Smooth muscle cell (in vitro differentiated cells): ENCODE measurements at regions not wholly inside any gene's neighbourhood (a gene's known extent, or its start where the extent isn't known, plus 50 kb on each side); places are given as distances from the start of the nearest gene placed in this dataset.

ENCODE experiments used
- DNase-seq: peaks from one replicate; lab custom pipeline; 2025; ENCODE audit not compliant: unreplicated experiment; lab: John Stamatoyannopoulos, UW
- H2AFZ ChIP-seq: fragments of 200-600 bp; sonication (generic); 2 replicates; pipeline ENCODE4 v1.6.0; 2016; ENCODE audit warnings: antibody characterized with exemption, low read depth, mild to moderate bottlenecking
- H3F3A ChIP-seq: fragments of 200-600 bp; sonication (generic); 2 replicates; pipeline ENCODE4 v1.6.0; 2017; ENCODE audit warnings: antibody characterized with exemption, low read depth
- H3K27ac ChIP-seq: fragments of 200-600 bp; sonication (generic); 2 replicates; pipeline ENCODE4 v1.5.1; 2016; ENCODE audit warnings: low read depth, mild to moderate bottlenecking
- H3K27me3 ChIP-seq: fragments of 200-600 bp; sonication (generic); 2 replicates; pipeline ENCODE4 v1.6.1; 2016; ENCODE audit warnings: low read depth, mild to moderate bottlenecking
- H3K36me3 ChIP-seq: fragments of 200-600 bp; sonication (generic); 2 replicates; pipeline ENCODE4 v1.5.1; 2016; ENCODE audit warnings: low read depth
- H3K4me1 ChIP-seq: fragments of 200-600 bp; sonication (generic); 2 replicates; pipeline ENCODE4 v1.5.1; 2016; ENCODE audit warnings: low read depth
- H3K4me2 ChIP-seq: fragments of 200-600 bp; sonication (generic); 2 replicates; pipeline ENCODE4 v1.6.0; 2016; ENCODE audit warnings: mild to moderate bottlenecking
- H3K4me3 ChIP-seq: fragments of 200-600 bp; sonication (generic); 2 replicates; pipeline ENCODE4 v1.5.1; 2016; ENCODE audit warnings: mild to moderate bottlenecking
- H3K79me2 ChIP-seq: fragments of 200-600 bp; sonication (generic); 2 replicates; pipeline ENCODE4 v1.6.0; 2016; ENCODE audit warnings: low read depth, mild to moderate bottlenecking
- H3K9ac ChIP-seq: fragments of 200-600 bp; sonication (generic); 2 replicates; pipeline ENCODE4 v1.6.0; 2016; ENCODE audit warnings: low read depth
- H3K9me3 ChIP-seq: fragments of 200-600 bp; sonication (generic); replicated peaks from 2 replicates; pipeline ENCODE4 v1.5.1; 2016; ENCODE audit warnings: low read depth
- H4K20me1 ChIP-seq: fragments of 200-600 bp; sonication (generic); 2 replicates; pipeline ENCODE4 v1.6.0; 2016; ENCODE audit warnings: low read depth
- CTCF ChIP-seq: fragments of 200-600 bp; sonication (generic); IDR thresholded peaks from 2 replicates; pipeline ENCODE4 v1.5.1; 2017; ENCODE audit warnings: borderline replicate concordance, mild to moderate bottlenecking, antibody characterized with exemption; ENCODE audit not compliant: insufficient read depth, poor library complexity, severe bottlenecking
- WGBS: methylation state at CpG from one replicate; pipeline ENCODE4 v1.1.7; 2016; ENCODE audit warnings: low lambda C conversion rate; 5-methylcytosine and 5-hydroxymethylcytosine counted together

GRCh38 chr6:170135821-170136471 lies 154.9 kb downstream of the DLL1 start:
- DNase-seq, result no peak
- no peaks in the 10 kb centered on the region for H3K4me1 ChIP-seq
- H3K4me3 ChIP-seq, result no peak overlapping the region
- H3K4me2 ChIP-seq, result no peak overlapping the region
- no peaks in the 10 kb centered on the region for H3K9me3 ChIP-seq
- H2AFZ ChIP-seq, result no peak overlapping the region
- H3K9ac ChIP-seq, result no peak overlapping the region
- H3F3A ChIP-seq, result no peaks in the 10 kb centered on the region
- H3K27ac ChIP-seq, result no peak overlapping the region
- no peak for TF ChIP-seq CTCF
- no peaks in the 10 kb centered on the region for H3K79me2 ChIP-seq
- no peaks in the 10 kb centered on the region for H3K27me3 ChIP-seq
- 93% methylated on average over 34 of the region's 38 CpGs for WGBS
- H4K20me1 ChIP-seq, result no peaks in the 10 kb centered on the region
- no peaks in the 10 kb centered on the region for H3K36me3 ChIP-seq

GRCh38 chr6:170135461-170135820 lies 155.4 kb downstream of the DLL1 start:
- Histone ChIP-seq H3K27ac (no peak overlapping the region), H3K27me3 (no peaks in the 10 kb centered on the region), H3K4me1 (no peaks in the 10 kb centered on the region), H3K79me2 (no peaks in the 10 kb centered on the region), H2AFZ (no peak overlapping the region), H3K9me3 (no peaks in the 10 kb centered on the region), H3F3A (no peaks in the 10 kb centered on the region), H3K9ac (no peak overlapping the region), H3K36me3 (no peaks in the 10 kb centered on the region), H3K4me2 (no peak overlapping the region), H4K20me1 (no peaks in the 10 kb centered on the region), H3K4me3 (no peak overlapping the region)
- WGBS, result 82% methylated on average over 16 of the region's 16 CpGs
- DNase-seq, result no peak
- TF ChIP-seq CTCF, result no peak

GRCh38 chr6:170134471-170135440 lies 156.1 kb downstream of the DLL1 start:
- Histone ChIP-seq H3K4me3 (no peak overlapping the region), H2AFZ (no peak overlapping the region), H4K20me1 (no peaks in the 10 kb centered on the region), H3K27ac (no peak overlapping the region), H3K9me3 (no peaks in the 10 kb centered on the region), H3F3A (no peaks in the 10 kb centered on the region), H3K4me1 (no peaks in the 10 kb centered on the region), H3K4me2 (no peak overlapping the region), H3K36me3 (no peaks in the 10 kb centered on the region), H3K27me3 (no peaks in the 10 kb centered on the region), H3K79me2 (no peaks in the 10 kb centered on the region), H3K9ac (no peak overlapping the region)
- DNase-seq, result no peak
- 88% methylated on average over 28 of the region's 31 CpGs for whole genome bisulfite sequencing
- no peak for TF ChIP-seq CTCF
